ENCODE measurements at regions not wholly inside any gene's neighbourhood (a gene's known extent, or its start where the extent isn't known, plus 50 kb on each side); places are given as distances from the start of the nearest gene placed in this dataset.

DNA sequence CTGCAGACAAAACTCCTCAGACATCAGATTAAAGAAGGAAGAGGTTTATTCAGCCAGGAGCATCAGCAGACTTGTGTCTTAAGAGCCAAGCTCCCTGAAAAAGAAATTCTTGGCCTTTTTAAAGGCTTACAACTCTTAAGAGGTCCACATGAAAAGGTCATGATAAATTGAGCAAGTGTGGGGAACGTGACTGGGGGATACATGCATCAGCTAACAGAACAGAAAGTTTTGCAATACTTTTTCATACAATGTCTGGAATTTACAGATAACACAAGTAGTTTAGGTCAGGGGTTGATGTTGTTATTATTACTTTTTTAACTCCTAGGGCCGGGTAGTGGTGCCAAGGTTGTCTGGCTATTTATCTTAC lies 55.6 kb upstream of the RBMX start:
- TF ChIP-seq ZNF274 (CRISPR knock-in tag; IDR thresholded peaks at IDR 0.05) (no peak), IKZF1 (IDR thresholded peaks at IDR 0.05) (no peak), CHD2 (IDR thresholded peaks at IDR 0.05; ENCODE audit: low read depth, low read length) (no peak), ZNF879 (CRISPR knock-in tag; IDR thresholded peaks at IDR 0.05) (no peak), ZNF24 (IDR thresholded peaks at IDR 0.05) (no peak), HCFC1 (IDR thresholded peaks at IDR 0.05; ENCODE audit: low read depth, low read length) (no peak), SP2 (CRISPR knock-in tag; IDR thresholded peaks at IDR 0.05) (no peak), TEAD3 (CRISPR knock-in tag; optimal IDR thresholded peaks at IDR 0.05; ENCODE audit: borderline replicate concordance) (no peak), POLR2A (IDR thresholded peaks at IDR 0.05; ENCODE audit: insufficient read depth in 1 of 2, low read depth in 2 of 2, low read length in 2 of 2) (no peak), GABPA (IDR thresholded peaks at IDR 0.05; ENCODE audit: low read depth, low read length) (no peak), GABPA (CRISPR knock-in tag; IDR thresholded peaks at IDR 0.05; ENCODE audit: low read depth) (no peak)
- TF ChIP-seq, protein P1, sequence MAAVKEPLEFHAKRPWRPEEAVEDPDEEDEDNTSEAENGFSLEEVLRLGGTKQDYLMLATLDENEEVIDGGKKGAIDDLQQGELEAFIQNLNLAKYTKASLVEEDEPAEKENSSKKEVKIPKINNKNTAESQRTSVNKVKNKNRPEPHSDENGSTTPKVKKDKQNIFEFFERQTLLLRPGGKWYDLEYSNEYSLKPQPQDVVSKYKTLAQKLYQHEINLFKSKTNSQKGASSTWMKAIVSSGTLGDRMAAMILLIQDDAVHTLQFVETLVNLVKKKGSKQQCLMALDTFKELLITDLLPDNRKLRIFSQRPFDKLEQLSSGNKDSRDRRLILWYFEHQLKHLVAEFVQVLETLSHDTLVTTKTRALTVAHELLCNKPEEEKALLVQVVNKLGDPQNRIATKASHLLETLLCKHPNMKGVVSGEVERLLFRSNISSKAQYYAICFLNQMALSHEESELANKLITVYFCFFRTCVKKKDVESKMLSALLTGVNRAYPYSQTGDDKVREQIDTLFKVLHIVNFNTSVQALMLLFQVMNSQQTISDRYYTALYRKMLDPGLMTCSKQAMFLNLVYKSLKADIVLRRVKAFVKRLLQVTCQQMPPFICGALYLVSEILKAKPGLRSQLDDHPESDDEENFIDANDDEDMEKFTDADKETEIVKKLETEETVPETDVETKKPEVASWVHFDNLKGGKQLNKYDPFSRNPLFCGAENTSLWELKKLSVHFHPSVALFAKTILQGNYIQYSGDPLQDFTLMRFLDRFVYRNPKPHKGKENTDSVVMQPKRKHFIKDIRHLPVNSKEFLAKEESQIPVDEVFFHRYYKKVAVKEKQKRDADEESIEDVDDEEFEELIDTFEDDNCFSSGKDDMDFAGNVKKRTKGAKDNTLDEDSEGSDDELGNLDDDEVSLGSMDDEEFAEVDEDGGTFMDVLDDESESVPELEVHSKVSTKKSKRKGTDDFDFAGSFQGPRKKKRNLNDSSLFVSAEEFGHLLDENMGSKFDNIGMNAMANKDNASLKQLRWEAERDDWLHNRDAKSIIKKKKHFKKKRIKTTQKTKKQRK (IDR thresholded peaks at IDR 0.05; ENCODE audit: low read length): no peak
- TF ChIP-seq, protein P2, sequence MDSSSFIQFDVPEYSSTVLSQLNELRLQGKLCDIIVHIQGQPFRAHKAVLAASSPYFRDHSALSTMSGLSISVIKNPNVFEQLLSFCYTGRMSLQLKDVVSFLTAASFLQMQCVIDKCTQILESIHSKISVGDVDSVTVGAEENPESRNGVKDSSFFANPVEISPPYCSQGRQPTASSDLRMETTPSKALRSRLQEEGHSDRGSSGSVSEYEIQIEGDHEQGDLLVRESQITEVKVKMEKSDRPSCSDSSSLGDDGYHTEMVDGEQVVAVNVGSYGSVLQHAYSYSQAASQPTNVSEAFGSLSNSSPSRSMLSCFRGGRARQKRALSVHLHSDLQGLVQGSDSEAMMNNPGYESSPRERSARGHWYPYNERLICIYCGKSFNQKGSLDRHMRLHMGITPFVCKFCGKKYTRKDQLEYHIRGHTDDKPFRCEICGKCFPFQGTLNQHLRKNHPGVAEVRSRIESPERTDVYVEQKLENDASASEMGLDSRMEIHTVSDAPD (CRISPR knock-in tag; IDR thresholded peaks at IDR 0.05): no peak
- TF ChIP-seq, protein P3, sequence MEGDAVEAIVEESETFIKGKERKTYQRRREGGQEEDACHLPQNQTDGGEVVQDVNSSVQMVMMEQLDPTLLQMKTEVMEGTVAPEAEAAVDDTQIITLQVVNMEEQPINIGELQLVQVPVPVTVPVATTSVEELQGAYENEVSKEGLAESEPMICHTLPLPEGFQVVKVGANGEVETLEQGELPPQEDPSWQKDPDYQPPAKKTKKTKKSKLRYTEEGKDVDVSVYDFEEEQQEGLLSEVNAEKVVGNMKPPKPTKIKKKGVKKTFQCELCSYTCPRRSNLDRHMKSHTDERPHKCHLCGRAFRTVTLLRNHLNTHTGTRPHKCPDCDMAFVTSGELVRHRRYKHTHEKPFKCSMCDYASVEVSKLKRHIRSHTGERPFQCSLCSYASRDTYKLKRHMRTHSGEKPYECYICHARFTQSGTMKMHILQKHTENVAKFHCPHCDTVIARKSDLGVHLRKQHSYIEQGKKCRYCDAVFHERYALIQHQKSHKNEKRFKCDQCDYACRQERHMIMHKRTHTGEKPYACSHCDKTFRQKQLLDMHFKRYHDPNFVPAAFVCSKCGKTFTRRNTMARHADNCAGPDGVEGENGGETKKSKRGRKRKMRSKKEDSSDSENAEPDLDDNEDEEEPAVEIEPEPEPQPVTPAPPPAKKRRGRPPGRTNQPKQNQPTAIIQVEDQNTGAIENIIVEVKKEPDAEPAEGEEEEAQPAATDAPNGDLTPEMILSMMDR (CRISPR knock-in tag; IDR thresholded peaks at IDR 0.05): no peak
